Right ventricle myocardium superior (tissue), 1 donor: ENCODE measurements at regions not wholly inside any gene's neighbourhood (a gene's known extent, or its start where the extent isn't known, plus 50 kb on each side); places are given as distances from the start of the nearest gene placed in this dataset.
"Not testable (repeated sequence)": the region's sequence is repeated elsewhere in the genome, so short reads cannot be mapped to it uniquely, and the experiment has no call there.

Experiments
- ATAC-seq: fragments of 200-7000 bp; cut with Tn5 transposase; one replicate; pipeline ENCODE4 v1.9.1; 2020; ENCODE audit warnings: mild to moderate bottlenecking; ENCODE audit not compliant: poor library complexity
- DNase-seq: peaks from one replicate; pipeline ENCODE4 v3.0.0-alpha.2; 2020
- intact Hi-C: fragments of 100-400 bp; cut with DNase I; formaldehyde crosslinking; loops from one replicate; pipeline ENCODE4 v1.11.2; 2022
- donor health status: DM: no; HTN: yes; CAD: no; lungs with severe emphysema.

DNA sequence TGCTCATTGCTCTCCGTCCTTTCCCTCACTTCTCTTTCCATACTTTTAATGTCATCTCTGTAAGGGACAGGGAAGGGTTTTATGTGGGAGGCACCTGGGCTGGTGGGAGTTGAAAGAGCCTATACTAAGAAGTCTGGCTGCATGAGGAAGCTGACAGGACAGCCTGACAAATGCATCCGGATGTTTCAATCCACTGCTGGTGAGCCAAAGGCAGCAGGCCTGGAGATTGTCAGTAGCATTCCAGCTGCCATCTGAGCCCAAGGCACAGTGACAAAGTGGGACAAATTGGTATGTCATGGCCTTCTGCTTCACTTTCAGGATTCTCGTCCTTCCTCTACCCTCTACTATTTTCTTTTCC is 218.4 kb downstream of the STK31 start:
- intact Hi-C loops, result no loop called here
- DNase-seq (no peak), ATAC-seq (peak; percentile 22)

DNA sequence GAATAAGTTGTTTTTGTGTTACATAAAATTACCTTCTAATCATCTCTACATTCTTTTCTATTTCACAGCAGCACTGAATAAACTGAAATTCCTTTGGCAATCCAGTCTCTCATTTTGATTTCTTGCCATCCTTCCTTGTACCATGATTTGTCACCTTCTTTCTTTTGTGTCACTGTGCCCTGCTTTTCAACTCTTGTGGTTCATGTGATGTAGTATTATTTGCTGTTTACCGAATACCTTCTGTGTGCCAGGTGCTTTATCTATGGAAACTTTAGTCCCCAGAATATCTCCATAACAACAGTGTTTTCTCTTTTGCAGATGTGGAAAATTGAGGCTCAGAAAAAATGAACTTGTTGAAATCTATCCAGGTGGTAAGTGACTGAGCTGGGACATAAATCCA is 220.3 kb downstream of the STK31 start:
- ATAC-seq, result no peak

DNA sequence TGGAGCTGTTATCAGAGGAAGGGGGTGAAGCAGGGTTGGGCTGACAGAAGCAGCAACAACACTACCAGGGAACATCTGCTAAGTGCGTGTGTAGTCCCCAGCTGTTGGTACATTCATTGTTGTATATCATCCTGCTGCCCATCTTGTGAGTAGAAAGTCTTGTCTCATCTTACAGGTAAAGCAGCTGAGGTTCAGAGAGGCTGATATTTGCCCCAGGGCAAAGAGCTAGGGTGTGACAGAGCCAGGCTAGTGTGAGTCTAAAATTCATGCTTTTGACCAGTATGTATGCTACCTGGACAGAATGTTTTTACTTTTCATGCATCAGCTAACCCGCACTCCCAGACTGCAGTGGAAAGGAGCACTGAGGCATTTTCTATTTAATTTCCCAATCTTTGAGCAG is 221.6 kb downstream of the STK31 start:
- intact Hi-C loops, result no loop called here
- DNase-seq (no peak), ATAC-seq (no peak)

More for the DNA sequence above, 220.3 kb downstream of the STK31 start:
- intact Hi-C loops, result no loop called here
- no peak for DNase-seq

DNA sequence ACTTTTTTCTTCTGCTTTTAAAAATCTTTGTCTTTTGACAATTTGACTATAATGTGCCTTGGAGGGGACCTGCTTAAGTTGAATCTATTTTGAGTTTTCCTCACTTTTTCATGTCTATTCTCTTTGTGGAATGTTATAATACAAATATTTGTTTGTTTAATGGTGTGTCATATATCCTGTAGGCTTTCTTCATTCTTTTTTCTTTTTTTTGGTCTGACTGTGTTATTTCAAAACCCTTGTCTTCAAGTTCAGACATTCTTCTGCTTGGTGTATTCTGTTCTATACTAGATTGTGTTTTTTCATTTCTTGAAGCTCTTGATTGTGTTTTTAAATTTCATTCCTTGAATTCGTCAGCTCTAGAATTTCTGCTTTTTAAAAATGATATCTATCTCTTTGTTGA is 228.2 kb downstream of the STK31 start:
- DNase-seq (no peak), ATAC-seq (no peak)
- intact Hi-C loops, result no loop called here

DNA sequence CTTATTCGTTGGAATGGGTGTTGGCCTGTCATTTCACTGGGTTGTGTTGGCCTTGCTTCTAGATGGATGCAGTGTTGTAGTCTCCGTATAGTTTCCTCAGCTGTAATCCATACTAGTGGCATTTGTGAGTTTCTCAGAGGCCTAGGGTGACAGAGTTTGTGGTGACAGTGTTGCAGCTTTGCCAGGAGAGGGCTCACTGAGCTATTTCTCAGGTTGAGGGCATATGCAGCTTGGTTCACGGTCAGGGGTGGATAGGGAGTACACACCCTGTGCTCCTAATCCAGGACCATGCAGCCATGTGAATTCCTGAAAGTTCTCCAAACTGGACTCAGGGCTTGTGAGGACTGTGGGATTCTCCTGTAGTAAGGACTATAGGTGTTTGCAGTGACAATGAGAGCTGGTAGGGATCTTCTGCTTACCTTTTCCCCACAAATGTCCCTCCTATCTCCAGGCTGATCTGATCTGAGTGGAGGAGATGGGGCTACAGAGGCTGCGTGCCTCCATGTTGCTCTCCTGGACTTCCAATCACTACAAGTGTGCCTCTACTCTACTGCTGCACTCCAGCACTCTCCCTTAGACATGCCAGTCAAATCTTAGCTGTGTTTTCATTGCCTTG is 229.0 kb downstream of the STK31 start:
- ATAC-seq, result no peak
- DNase-seq, result no peak
- intact Hi-C loops, result no loop called here

DNA sequence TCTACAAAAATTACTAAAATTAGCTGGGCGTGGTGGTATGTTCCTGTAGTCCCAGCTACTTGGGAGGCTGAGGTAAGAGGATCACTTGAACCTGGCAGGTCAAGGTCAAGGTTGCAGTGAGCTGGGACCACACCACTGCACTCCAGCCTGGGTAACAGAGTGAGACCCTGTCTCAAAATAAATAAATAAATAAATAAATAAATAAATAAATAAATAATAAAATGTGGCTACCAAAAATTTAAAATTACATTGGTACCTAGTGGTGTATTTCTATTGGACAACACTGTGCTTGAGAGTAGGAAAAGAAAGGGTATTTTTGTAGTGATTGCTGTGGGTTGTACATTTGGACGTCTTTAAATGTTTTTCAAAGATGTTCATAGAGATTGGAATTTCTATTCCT is 229.7 kb downstream of the STK31 start:
- DNase-seq, ATAC-seq, intact Hi-C loops: not testable (repeated sequence)

DNA sequence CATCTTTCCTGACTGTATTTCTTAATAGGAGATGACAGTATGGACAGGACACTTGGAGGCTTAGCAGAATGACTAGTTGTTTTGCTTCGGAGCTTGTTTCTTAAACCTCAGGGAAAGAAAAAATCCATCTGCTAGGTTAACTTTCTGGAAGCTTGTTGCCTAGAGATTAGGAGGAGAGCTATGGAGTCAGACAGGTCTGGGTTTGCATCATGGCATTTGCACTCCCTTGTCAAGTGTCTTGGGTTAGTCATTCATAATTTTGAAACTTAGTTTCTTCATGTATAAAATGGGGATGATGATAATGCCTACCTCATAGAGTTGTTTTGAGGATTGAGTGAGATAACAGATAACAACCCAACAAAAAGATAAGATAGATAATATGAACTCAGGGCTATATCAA is 231.5 kb downstream of the STK31 start:
- ATAC-seq (no peak), DNase-seq (no peak)
- intact Hi-C loops, result no loop called here

DNA sequence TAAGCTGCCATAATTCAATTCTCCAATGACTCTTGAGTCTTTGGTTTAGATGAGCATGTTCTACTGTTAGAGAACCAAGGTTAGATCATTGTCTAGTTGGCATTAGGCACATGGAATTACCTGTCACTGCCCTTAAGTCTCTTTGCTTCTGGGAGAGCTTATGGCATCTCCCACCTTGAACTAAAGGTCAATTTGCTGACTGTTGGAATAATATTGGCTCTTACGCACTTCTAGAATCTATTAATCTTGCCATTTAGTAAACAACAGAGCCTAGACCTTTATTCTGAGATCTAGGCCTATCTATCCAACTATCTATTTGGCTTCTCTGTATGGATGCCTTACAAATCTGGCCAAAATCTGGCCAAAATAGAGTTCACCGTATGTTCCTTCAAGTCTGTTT is 232.0 kb downstream of the STK31 start:
- ATAC-seq (no peak), DNase-seq (no peak)
- intact Hi-C loops, result no loop called here

DNA sequence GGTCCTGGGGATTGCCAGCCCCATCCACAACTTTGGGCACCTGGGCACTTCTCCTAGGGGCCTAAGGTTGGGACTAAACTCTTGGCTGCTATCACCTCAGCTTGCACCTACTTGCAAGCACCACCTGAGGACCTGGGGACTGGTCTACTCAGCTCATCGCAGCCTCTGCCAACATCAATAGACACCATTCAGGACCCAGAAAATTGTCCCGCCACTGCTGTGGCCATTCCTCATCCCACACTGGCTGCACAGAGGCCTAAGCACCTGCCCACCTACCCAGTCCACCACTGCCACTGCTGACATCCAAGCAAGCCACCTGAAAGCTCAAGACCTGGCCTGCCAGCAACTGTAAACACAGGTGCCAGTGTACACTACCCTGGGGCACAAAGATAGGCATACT is 234.1 kb downstream of the STK31 start:
- intact Hi-C loops, result no loop called here
- ATAC-seq, result no peak
- DNase-seq, result no peak

DNA sequence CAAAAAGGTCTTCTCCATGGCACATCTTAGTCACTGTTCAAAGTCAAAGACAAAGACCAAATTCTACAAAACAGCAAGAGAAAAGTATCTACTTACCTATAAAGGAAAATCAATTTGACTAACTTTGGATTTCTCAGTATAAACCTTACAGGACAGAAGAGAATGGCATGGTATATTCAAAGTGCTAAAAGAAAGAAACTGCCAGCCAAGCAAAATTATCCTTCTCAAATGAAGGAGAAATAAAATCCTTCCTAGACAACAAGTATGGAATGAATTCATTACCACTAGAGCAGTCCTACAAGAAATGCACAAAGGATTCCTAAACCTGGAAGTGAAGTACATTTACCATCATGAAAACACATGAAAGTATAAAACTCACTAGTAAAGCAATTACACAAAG is 235.5 kb downstream of the STK31 start:
- ATAC-seq (no peak), DNase-seq (no peak)
- intact Hi-C loops, result no loop called here

DNA sequence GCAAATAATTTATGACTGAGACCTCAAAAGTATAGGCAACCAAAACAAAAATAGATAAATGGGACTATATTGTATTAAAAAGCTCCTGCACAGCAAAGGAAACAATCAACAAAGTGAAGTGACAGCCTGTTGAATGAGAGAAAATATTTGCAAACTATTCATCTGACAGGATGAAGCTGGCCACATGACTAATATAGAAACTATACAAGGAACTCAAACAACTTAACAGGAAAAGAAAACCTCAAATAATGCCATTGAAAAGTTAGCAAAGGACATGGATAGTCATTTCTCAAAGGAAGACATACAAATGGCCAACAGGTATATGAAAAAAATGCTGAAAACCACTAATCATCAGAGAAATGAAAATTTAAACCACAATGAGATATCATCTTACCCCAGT is 245.1 kb downstream of the STK31 start:
- ATAC-seq, result no peak
- no peak for DNase-seq
- intact Hi-C loops, result no loop called here

DNA sequence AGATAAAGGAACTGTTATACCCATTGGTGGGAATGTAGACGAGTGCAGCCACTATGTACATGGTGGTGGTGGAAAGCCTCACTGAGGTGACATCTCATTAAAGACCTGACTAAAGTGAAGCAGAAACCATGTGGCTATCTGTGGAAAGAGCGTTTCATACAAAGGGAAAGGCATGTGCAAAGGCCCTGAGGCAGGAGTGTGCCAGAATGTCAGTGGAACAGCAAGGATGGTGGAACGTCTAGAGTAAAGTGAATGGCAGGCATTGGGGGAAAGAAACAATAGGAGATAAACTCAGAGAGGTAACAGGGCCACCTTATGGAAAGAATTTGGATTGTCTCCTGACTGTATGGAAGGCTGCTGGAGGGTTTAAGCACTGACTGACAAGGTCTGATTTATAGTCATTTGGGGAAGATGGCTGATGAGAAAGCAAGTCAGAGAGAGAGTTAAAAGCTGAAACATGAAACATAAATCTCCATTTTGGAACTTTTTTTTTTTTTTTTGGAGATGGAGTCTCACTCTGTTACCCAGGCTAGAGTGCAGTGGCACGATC is 245.7 kb downstream of the STK31 start:
- no peak for DNase-seq
- ATAC-seq, result no peak
- intact Hi-C loops, result no loop called here

DNA sequence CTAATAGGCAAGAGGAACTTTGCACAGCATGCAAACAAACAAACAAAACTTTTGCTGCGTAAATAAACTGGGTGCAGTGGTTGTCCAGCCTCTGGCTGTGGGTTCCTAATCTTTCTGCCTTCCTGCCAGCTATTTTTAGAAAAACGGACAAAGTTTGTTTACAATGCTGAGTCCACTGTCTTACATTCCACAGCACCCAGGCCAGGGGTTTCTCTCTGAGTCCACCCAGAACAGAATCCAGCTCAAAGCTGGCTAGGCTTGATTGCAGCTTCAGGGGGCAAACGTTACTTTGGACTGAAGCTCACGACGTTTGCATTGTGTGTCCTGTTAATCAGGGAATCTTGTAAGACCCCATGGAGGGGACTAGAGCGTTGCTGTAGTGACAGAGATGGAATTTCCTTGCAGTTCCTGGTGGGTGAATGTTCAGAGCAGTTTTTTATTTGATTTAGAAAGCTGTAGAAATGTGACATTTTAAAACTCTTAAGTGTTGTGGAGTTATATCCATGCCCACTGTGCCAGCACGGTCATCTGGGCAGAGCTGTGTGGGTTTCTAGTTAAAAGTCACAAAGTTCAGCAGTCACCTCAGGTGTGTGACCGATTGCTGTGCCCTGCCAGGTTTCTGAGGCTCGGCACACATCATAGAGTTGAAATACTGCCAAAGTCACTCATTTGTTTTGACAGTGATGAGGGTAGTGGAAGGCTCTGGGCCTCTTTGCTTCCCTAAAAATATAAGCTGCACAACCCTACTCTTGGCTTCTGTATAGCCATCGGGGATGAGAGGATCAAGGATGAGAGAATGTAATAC is 247.0 kb downstream of the STK31 start:
- intact Hi-C loops, result no loop called here
- DNase-seq (no peak), ATAC-seq (no peak)

DNA sequence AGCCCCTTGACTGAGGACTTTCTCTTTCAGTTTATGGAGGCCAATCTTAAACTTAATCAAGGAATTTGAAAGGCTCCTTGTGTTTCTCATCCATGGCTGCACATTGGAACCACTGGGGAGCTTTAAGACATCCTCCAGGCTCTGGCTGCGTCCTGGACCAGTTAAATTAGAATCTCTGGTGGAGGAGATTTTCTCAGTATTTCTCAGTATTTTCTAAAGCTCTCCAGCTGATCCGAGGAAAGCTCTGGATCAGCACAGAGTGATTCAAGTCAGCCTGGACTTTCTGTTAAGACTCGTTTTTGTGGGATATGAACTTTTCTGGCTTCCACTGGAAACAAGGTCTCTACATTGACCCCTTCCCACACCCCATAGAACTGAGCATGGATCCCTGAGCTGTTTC is 249.8 kb downstream of the STK31 start:
- ATAC-seq (no peak), DNase-seq (no peak)
- intact Hi-C loops, result no loop called here

DNA sequence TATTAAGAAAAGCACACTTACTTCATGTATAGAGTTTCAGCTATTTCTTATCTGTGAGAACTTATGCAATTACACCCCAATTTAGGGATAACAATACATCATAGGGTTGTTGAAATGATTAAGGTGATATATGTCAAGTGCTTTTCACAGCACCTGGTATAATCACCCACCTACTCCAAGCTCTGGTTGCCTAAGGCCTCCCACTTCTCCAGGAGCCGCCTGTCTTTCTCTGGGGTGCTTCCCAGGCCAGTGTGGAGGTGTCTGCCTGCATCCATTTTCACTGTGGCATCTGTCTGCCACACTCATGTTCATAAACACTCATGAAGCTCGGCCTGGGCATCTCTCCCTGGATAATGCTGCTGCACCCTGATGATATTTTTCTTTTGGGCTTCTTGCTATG is 250.3 kb downstream of the STK31 start:
- DNase-seq (no peak), ATAC-seq (no peak)
- intact Hi-C loops, result no loop called here

DNA sequence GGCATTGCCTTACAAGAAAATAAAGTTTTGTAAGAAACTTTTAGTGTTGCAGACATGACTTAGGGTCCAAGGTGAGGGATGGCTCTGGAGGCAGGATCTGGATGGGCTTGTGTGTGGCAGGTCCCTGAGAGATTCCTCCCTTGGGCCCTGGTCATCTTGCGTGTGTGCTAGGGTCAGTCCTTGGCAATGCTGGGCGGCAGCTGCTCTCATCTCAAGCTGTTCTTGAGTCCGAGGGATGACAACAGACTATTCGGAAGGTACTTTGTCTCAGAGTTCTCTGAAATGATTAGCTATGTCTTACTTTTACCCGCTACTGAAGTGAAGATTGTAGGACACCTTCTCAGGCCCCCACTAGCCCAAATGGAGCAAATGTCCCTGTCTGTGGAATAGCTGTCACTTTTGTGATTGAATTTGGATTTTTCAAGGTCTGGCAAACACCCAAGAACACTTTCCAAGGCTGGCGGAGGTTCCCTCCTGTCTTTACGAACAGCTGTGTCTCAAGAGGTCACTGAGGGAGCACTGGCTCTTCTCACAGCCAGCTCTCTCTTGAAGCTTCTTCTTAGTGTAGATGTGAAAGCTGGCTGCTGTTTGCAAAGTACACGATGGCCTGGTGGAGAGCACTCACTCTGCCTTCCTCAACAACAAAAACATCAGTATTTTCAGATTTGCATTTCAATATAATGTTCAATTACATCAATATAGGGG is 253.6 kb downstream of the STK31 start:
- ATAC-seq (no peak), DNase-seq (no peak)
- intact Hi-C loops, result no loop called here

DNA sequence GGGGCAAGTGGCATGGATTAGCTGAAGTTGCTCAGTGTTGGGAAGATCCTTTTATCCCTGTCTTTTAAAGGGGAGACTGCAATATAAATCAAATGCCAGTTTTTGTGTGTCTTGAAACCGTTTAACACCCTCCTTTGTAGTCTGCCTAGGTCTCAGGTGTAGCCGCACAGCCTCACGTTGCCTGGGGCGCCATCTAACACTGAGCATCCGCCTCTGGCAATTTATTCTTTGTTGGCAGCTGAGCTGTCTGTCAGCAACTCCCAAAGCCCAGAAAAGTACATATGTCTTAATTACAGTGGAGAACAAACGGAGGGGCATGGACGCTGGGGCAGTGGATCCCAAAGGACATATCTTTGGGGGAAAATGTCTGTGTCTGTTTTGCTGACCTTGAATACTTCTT is 254.7 kb downstream of the STK31 start:
- DNase-seq (no peak), ATAC-seq (no peak)
- intact Hi-C loops, result no loop called here

DNA sequence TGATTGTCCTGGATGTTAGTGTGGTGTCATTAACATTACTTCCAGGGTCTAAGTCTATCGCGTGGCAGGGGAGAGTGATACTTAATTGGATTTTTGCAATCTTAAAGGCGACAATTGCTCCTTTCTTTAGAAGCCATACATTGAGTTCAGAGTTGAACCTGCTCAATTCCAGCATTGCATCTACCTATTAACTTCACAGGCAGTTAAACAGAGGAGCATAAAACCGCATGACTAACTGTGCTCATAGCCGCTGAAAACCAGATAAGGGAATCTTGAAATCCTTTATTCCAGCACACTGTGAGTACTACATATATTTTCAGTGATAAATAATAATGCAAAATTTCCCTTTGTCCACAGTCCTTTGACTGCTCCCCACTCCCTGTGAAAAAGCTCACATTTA is 255.3 kb downstream of the STK31 start:
- intact Hi-C loops, result no loop called here

DNA sequence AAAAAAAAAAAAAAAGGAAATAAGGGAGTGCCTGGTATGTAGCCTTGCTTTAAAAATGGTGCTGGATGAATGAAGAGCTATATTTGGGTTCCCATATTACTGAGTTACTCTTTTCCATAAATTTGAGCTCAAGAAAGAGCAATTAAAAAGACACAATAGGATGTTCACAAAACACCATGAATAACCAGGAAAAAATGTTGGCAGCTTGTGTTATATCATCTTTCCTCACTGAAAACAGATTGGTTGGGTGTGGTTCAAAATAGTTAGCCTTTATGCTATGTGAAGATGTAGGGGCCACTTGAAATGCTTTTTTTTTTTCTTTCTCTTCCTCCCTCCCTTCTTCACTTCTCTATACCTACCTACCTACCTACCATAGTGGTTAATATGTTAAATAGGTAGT is 256.9 kb downstream of the STK31 start:
- DNase-seq (no peak), ATAC-seq (no peak)
- intact Hi-C loops, result no loop called here

More for the DNA sequence above, 255.3 kb downstream of the STK31 start:
- DNase-seq, result no peak
- ATAC-seq, result no peak
